ENCODE measurements at regions not wholly inside any gene's neighbourhood (a gene's known extent, or its start where the extent isn't known, plus 50 kb on each side); places are given as distances from the start of the nearest gene placed in this dataset.

- Histone ChIP-seq H3K4me1 (ENCODE audit: control insufficient read depth, insufficient read depth, low read length) (no peaks in the 10 kb centered on the region), H3K9ac (ENCODE audit: extremely low read depth, low read length, poor library complexity, severe bottlenecking) (no peak overlapping the region), H3K4me3 (ENCODE audit: low read length) (no peak overlapping the region), H3K9me3 (ENCODE audit: control insufficient read depth, low read length) (no peaks in the 10 kb centered on the region), H3K27ac (ENCODE audit: low read depth, low read length) (no peak overlapping the region), H3K27me3 (ENCODE audit: control insufficient read depth, insufficient read depth, low read length, poor library complexity, severe bottlenecking) (no peaks in the 10 kb centered on the region), H3K36me3 (ENCODE audit: control insufficient read depth, insufficient read depth, low read length) (no peaks in the 10 kb centered on the region)
- WGBS, 2 experiments (ENCODE audit: insufficient coverage in 1 of 2, insufficient read length in 1 of 2): 84 to 88% methylated on average over 2 of the region's 2 CpGs
- no peak for TF ChIP-seq CTCF (conservative IDR thresholded peaks at IDR 0.05)
- H3K4me1 Mint-ChIP-seq: peaks cover 5% of the 10 kb centered on the region
- H3K9me3 Mint-ChIP-seq: peaks cover 2% of the 10 kb centered on the region
- peaks cover 2% of the 10 kb centered on the region for H3K36me3 Mint-ChIP-seq (ENCODE audit: low read depth)
- H3K27ac Mint-ChIP-seq: no peak overlapping the region
- H3K4me3 Mint-ChIP-seq: no peak overlapping the region
- H3K27me3 Mint-ChIP-seq (ENCODE audit: insufficient read depth): peaks cover 2% of the 10 kb centered on the region
- DNase-seq: peak; percentile 38
These were observed 119.1 kb upstream of the CLINT1 start for GRCh38 chr5:157978061-157978460.

GRCh38 chr5:157976429-157976828 lies 117.5 kb upstream of the CLINT1 start:
- no peaks in the 10 kb centered on the region for H3K9me3 ChIP-seq (ENCODE audit: control insufficient read depth, low read length)
- Mint-ChIP-seq H3K4me3 (no peak overlapping the region), H3K27ac (no peak overlapping the region), H3K9me3 (no peaks in the 10 kb centered on the region), H3K36me3 (ENCODE audit: low read depth) (no peaks in the 10 kb centered on the region), H3K27me3 (ENCODE audit: insufficient read depth) (peaks cover 2% of the 10 kb centered on the region), H3K4me1 (peaks cover 11% of the 10 kb centered on the region)
- no peak overlapping the region for H3K9ac ChIP-seq (ENCODE audit: extremely low read depth, low read length, poor library complexity, severe bottlenecking)
- no peak overlapping the region for H3K4me3 ChIP-seq (ENCODE audit: low read length)
- no peak for TF ChIP-seq CTCF (conservative IDR thresholded peaks at IDR 0.05)
- H3K4me1 ChIP-seq (ENCODE audit: control insufficient read depth, insufficient read depth, low read length): peaks cover 4% of the 10 kb centered on the region
- no peak overlapping the region for H3K27ac ChIP-seq (ENCODE audit: low read depth, low read length)
- DNase-seq: no peak
- H3K27me3 ChIP-seq (ENCODE audit: control insufficient read depth, insufficient read depth, low read length, poor library complexity, severe bottlenecking): no peaks in the 10 kb centered on the region
- no peaks in the 10 kb centered on the region for H3K36me3 ChIP-seq (ENCODE audit: control insufficient read depth, insufficient read depth, low read length)

GRCh38 chr5:157972579-157972978 lies 113.6 kb upstream of the CLINT1 start:
- peaks cover 18% of the 10 kb centered on the region for H3K4me1 Mint-ChIP-seq
- H3K27me3 ChIP-seq (ENCODE audit: control insufficient read depth, insufficient read depth, low read length, poor library complexity, severe bottlenecking): no peaks in the 10 kb centered on the region
- WGBS, 2 experiments (ENCODE audit: insufficient coverage in 1 of 2, insufficient read length in 1 of 2): 93 to 95% methylated on average over 3 to 6 of the region's 6 CpGs
- H3K27me3 Mint-ChIP-seq (ENCODE audit: insufficient read depth): no peaks in the 10 kb centered on the region
- H3K4me3 Mint-ChIP-seq: no peak overlapping the region
- H3K36me3 Mint-ChIP-seq (ENCODE audit: low read depth): no peaks in the 10 kb centered on the region
- peaks cover 4% of the 10 kb centered on the region for H3K4me1 ChIP-seq (ENCODE audit: control insufficient read depth, insufficient read depth, low read length)
- no peak for TF ChIP-seq CTCF (conservative IDR thresholded peaks at IDR 0.05)
- H3K27ac ChIP-seq (ENCODE audit: low read depth, low read length): no peak overlapping the region
- DNase-seq: no peak
- H3K36me3 ChIP-seq (ENCODE audit: control insufficient read depth, insufficient read depth, low read length): no peaks in the 10 kb centered on the region
- no peak overlapping the region for H3K4me3 ChIP-seq (ENCODE audit: low read length)
- no peaks in the 10 kb centered on the region for H3K9me3 ChIP-seq (ENCODE audit: control insufficient read depth, low read length)
- no peaks in the 10 kb centered on the region for H3K9me3 Mint-ChIP-seq
- no peak overlapping the region for H3K27ac Mint-ChIP-seq
- H3K9ac ChIP-seq (ENCODE audit: extremely low read depth, low read length, poor library complexity, severe bottlenecking): no peak overlapping the region

Measured in endodermal cell (in vitro differentiated cells).